B cell (primary cell): ENCODE measurements at regions not wholly inside any gene's neighbourhood (a gene's known extent, or its start where the extent isn't known, plus 50 kb on each side); places are given as distances from the start of the nearest gene placed in this dataset.

Experiments used
- EZH2 ChIP-seq: IDR thresholded peaks from 2 replicates; pipeline ENCODE4 v1.6.1; 2012; ENCODE audit warnings: borderline replicate concordance, low read depth, mild to moderate bottlenecking, moderate library complexity, low read length; ENCODE audit not compliant: insufficient read depth, poor library complexity, severe bottlenecking
- TF ChIP-seq, protein P1 (sequence below): fragments of 200-600 bp; IDR thresholded peaks from one replicate; pipeline ENCODE4 v1.8.0; 2022; ENCODE audit warnings: antibody characterized with exemption, mild to moderate bottlenecking

DNA sequence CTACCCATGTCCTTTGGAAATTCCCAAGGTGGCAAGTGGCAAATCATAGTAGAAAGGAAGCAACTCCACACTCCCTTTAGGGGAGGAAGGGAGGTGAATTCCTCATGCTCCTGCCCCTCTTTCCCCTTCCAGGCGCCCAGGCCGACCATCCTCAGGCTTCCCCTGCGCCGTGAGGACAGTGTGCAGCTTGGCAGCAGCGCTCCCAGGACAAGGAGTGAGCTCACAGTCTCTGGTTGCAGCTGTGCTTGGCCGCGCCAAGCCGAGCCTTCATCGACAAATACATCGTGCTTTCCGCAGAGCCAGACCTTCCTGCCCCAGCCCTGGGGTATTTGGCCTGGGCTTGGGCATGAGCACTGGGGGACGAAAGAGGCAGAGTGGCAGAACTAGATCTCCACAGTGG is 112.6 kb downstream of the ENGASE start:
- TF ChIP-seq EZH2: no peak
- TF ChIP-seq, protein P1, sequence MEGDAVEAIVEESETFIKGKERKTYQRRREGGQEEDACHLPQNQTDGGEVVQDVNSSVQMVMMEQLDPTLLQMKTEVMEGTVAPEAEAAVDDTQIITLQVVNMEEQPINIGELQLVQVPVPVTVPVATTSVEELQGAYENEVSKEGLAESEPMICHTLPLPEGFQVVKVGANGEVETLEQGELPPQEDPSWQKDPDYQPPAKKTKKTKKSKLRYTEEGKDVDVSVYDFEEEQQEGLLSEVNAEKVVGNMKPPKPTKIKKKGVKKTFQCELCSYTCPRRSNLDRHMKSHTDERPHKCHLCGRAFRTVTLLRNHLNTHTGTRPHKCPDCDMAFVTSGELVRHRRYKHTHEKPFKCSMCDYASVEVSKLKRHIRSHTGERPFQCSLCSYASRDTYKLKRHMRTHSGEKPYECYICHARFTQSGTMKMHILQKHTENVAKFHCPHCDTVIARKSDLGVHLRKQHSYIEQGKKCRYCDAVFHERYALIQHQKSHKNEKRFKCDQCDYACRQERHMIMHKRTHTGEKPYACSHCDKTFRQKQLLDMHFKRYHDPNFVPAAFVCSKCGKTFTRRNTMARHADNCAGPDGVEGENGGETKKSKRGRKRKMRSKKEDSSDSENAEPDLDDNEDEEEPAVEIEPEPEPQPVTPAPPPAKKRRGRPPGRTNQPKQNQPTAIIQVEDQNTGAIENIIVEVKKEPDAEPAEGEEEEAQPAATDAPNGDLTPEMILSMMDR: no peak
